GM12878 (cell line): ENCODE measurements at regions not wholly inside any gene's neighbourhood (a gene's known extent, or its start where the extent isn't known, plus 50 kb on each side); places are given as distances from the start of the nearest gene placed in this dataset.
"Not testable (repeated sequence)": the region's sequence is repeated elsewhere in the genome, so short reads cannot be mapped to it uniquely, and the experiment has no call there.

Experiments used
- ATAC-seq: fragments of 200-7000 bp; cut with Tn5 transposase; 3 replicates; pipeline ENCODE4 v1.9.1; 2020; ENCODE audit warnings: mild to moderate bottlenecking, moderate library complexity
- BruUV-seq: library from RNA; stranded (reverse); fragments of 400-500 nt; replicated peaks from 2 replicates; lab custom pipeline; 2021; lab: Mats Ljungman, UMichigan
- CTCF ChIA-PET: fragments of 300-600 bp; sonication (Branson Sonifier 250); formaldehyde crosslinking; extraction: SDS; loops from one replicate; lab custom pipeline; 2021; ENCODE audit warnings: inconsistent platforms; lab: Yijun Ruan, JAX
- POLR2A ChIA-PET: fragments of 350-600 bp; formaldehyde crosslinking; extraction: SDS; loops from one replicate; lab custom pipeline; 2021; ENCODE audit warnings: inconsistent platforms; lab: Charles Lee
- RAD21 ChIA-PET: fragments of 300-600 bp; sonication (Branson Sonifier 250); formaldehyde crosslinking; loops from one replicate; lab custom pipeline; 2023; ENCODE audit warnings: antibody characterized with exemption; ENCODE audit not compliant: unreplicated experiment; lab: Charles Lee
- SMC1A ChIA-PET: fragments of 300-600 bp; sonication (Branson Sonifier 250); formaldehyde crosslinking; loops from one replicate; lab custom pipeline; 2023; ENCODE audit not compliant: unreplicated experiment, uncharacterized antibody; lab: Charles Lee
- DNase-seq: peaks from one replicate; pipeline ENCODE4 v3.0.0-alpha.2; 2011; ENCODE audit warnings: low read depth, low spot score
- FAIRE-seq: peaks from 3 replicates; lab custom pipeline; 2011; peaks lifted over from hg19 to GRCh38; lab: Jason Lieb, UNC
- H2AFZ ChIP-seq: 2 replicates; pipeline ENCODE4 v1.6.0; 2011; ENCODE audit warnings: low read depth, low read length, control low read depth; ENCODE audit not compliant: control insufficient read depth
- H3K27ac ChIP-seq: 2 replicates; pipeline ENCODE4 v1.5.1; 2011; ENCODE audit warnings: control low read depth; ENCODE audit not compliant: control insufficient read depth, insufficient read depth
- H3K27me3 ChIP-seq, 2 experiments: replicated peaks in 1 of 2; 2 replicates each; pipeline versions ENCODE4 v1.6.0 to v1.6.1; 2011; ENCODE audit warnings: low read length in 1 of 2; ENCODE audit not compliant: control insufficient read depth in 2 of 2, insufficient read depth in 2 of 2
- H3K36me3 ChIP-seq, 2 experiments: 2 replicates each; pipeline ENCODE4 v1.5.1; 2011; ENCODE audit warnings: low read length in 1 of 2; ENCODE audit not compliant: control insufficient read depth in 2 of 2, insufficient read depth in 2 of 2
- H3K4me1 ChIP-seq: 2 replicates; pipeline ENCODE4 v1.6.1; 2011; ENCODE audit warnings: mild to moderate bottlenecking, low read length, moderate library complexity, mixed read lengths; ENCODE audit not compliant: control insufficient read depth, insufficient read depth
- H3K4me2 ChIP-seq: 2 replicates; pipeline ENCODE4 v1.6.0; 2011; ENCODE audit warnings: control low read depth; ENCODE audit not compliant: control insufficient read depth, insufficient read depth
- H3K4me3 ChIP-seq: fragments of 200-600 bp; sonication (generic); 2 replicates; pipeline ENCODE4 v1.5.1; 2016
- H3K79me2 ChIP-seq: 2 replicates; pipeline ENCODE4 v1.6.0; 2011; ENCODE audit warnings: low read length; ENCODE audit not compliant: control insufficient read depth, insufficient read depth
- H3K9ac ChIP-seq: 2 replicates; pipeline ENCODE4 v1.8.0; 2011; ENCODE audit warnings: low read length, control low read depth, mixed read lengths; ENCODE audit not compliant: control insufficient read depth, insufficient read depth
- H3K9me3 ChIP-seq: replicated peaks from 3 replicates; pipeline ENCODE4 v1.5.1; 2011; ENCODE audit warnings: mild to moderate bottlenecking, low read length; ENCODE audit not compliant: control insufficient read depth, insufficient read depth
- H4K20me1 ChIP-seq: 2 replicates; pipeline ENCODE4 v1.6.0; 2011; ENCODE audit not compliant: control insufficient read depth, insufficient read depth
- BHLHE40 ChIP-seq, 2 experiments: fragments of 450-650 bp in 1 of 2; IDR thresholded peaks; 2 replicates each; pipeline ENCODE4 v1.6.1; 2011 to 2017; ENCODE audit warnings: low read depth in 2 of 2, borderline replicate concordance in 1 of 2, improper control_type of control experiment in 1 of 2, low read length in 1 of 2, mild to moderate bottlenecking in 1 of 2
- CBX3 ChIP-seq: fragments of 200-600 bp; sonication (generic); IDR thresholded peaks from 2 replicates; pipeline ENCODE4 v1.6.1; 2016; ENCODE audit warnings: low read depth, borderline replicate concordance
- ESRRA ChIP-seq: IDR thresholded peaks from 2 replicates; pipeline ENCODE4 v1.6.1; 2012; ENCODE audit warnings: mild to moderate bottlenecking, low read length, improper control_type of control experiment
- ETV6 ChIP-seq, 2 experiments: fragments of 450-650 bp in 1 of 2; IDR thresholded peaks in 1 of 2; conservative IDR thresholded peaks in 1 of 2; 2 replicates each; pipeline ENCODE4 v1.6.1; 2014; ENCODE audit warnings: antibody characterized with exemption in 1 of 2, borderline replicate concordance in 1 of 2, low read depth in 1 of 2, mild to moderate bottlenecking in 1 of 2, moderate library complexity in 1 of 2
- EZH2 ChIP-seq: IDR thresholded peaks from 2 replicates; pipeline ENCODE4 v1.6.1; 2012; ENCODE audit warnings: low read depth, mild to moderate bottlenecking, control low read depth, inconsistent platforms, low read length, borderline replicate concordance; ENCODE audit not compliant: control insufficient read depth
- NFIC ChIP-seq: IDR thresholded peaks from 2 replicates; pipeline ENCODE4 v1.6.1; 2012; ENCODE audit warnings: low read depth, mild to moderate bottlenecking, inconsistent platforms, low read length, moderate library complexity
- NFXL1 ChIP-seq: fragments of 450-650 bp; IDR thresholded peaks from 2 replicates; pipeline ENCODE4 v1.6.1; 2017; ENCODE audit warnings: antibody characterized with exemption, mild to moderate bottlenecking, borderline replicate concordance
- ZNF622 ChIP-seq: fragments of 450-650 bp; IDR thresholded peaks from 2 replicates; pipeline ENCODE4 v1.6.1; 2017; ENCODE audit warnings: mild to moderate bottlenecking, inconsistent platforms
- WGBS: methylation state at CpG from one replicate; pipeline ENCODE4 v1.1.6; 2016; ENCODE audit warnings: low lambda C conversion rate; ENCODE audit not compliant: insufficient replicate concordance, insufficient coverage; ENCODE audit errors: missing lambda C conversion rate; 5-methylcytosine and 5-hydroxymethylcytosine counted together
- in situ Hi-C: fragments of 300-500 bp; cut with MboI; formaldehyde crosslinking; loops from 9 replicates; pipeline ENCODE4 v1.14.3; 2018; ENCODE audit warnings: mixed read lengths
- intact Hi-C: fragments of 100-400 bp; cut with micrococcal nuclease; formaldehyde crosslinking; loops from one replicate; pipeline ENCODE4 v1.14.2; 2022; ENCODE audit not compliant: unreplicated experiment
- TF ChIP-seq, protein P1 (sequence below): fragments of 450-650 bp; IDR thresholded peaks from 2 replicates; pipeline ENCODE4 v1.6.1; 2017; ENCODE audit warnings: mild to moderate bottlenecking, low read depth, inconsistent platforms; ENCODE audit not compliant: poor library complexity, severe bottlenecking
- TF ChIP-seq, protein P2 (sequence below): fragments of 450-650 bp; IDR thresholded peaks from 2 replicates; pipeline ENCODE4 v1.6.1; 2018; ENCODE audit warnings: borderline replicate concordance, mild to moderate bottlenecking; ENCODE audit not compliant: partially characterized antibody

DNA sequence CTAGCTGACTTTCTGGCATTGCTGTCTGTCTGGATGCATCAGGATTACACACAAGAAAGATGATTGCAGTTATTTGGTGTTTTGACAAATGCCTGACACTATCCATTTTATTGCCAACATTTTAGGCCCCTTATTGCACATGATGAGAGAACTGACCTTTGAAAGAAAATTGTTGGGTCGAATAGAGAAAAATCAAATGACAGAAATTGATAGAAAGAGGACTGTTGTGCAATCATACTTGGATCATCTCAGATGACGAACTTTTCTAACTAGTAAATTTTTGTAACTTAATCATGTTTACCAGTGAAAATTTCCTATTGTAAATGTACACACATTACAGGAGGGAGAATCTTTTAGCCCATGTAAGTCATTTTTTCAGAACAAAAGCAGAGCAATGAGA lies 251.5 kb upstream of the USP15 start (continued):
- TF ChIP-seq, protein P1, sequence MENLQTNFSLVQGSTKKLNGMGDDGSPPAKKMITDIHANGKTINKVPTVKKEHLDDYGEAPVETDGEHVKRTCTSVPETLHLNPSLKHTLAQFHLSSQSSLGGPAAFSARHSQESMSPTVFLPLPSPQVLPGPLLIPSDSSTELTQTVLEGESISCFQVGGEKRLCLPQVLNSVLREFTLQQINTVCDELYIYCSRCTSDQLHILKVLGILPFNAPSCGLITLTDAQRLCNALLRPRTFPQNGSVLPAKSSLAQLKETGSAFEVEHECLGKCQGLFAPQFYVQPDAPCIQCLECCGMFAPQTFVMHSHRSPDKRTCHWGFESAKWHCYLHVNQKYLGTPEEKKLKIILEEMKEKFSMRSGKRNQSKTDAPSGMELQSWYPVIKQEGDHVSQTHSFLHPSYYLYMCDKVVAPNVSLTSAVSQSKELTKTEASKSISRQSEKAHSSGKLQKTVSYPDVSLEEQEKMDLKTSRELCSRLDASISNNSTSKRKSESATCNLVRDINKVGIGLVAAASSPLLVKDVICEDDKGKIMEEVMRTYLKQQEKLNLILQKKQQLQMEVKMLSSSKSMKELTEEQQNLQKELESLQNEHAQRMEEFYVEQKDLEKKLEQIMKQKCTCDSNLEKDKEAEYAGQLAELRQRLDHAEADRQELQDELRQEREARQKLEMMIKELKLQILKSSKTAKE: no peak
- TF ChIP-seq EZH2: no peak

DNA sequence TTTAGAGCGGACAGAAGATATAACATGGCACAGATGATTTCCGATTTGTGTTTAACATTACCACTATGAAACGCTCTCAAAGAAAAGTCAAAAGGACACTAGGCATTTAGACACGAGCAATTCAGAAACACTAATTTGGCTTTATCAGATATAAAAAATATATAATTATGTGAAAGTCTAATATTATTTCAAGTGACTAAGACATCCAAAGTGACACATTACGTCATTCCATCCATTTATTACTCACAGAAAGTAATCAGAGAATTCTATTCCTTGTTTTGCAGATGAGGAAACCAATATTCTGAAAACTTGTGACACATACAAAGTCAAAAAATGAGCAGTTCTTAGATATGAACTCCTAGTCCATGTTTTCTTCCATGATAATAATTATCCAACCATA lies 250.8 kb upstream of the USP15 start:
- BruUV-seq: no TSS peak
- intact Hi-C loops (loop anchor here (5.0 kb wide), 1 partner anchor 178 kb away; no protein-coding TSS in a partner anchor), in situ Hi-C loops (no loop called here)
- ChIA-PET RAD21 (no interaction called here), SMC1A (no interaction called here), POLR2A (no interaction called here), CTCF (no interaction called here)
- H4K20me1 ChIP-seq: no peaks in the 10 kb centered on the region
- no peak for TF ChIP-seq ZNF622
- TF ChIP-seq NFIC: no peak
- TF ChIP-seq NFXL1: no peak
- TF ChIP-seq ETV6 (conservative IDR thresholded peaks at IDR 0.05 in 1 of 2, IDR thresholded peaks at IDR 0.05 in 1 of 2; ENCODE audit: borderline replicate concordance in 1 of 2, low read depth in 1 of 2): no peak
- TF ChIP-seq ESRRA: no peak
- TF ChIP-seq CBX3: no peak
- TF ChIP-seq, protein P2, sequence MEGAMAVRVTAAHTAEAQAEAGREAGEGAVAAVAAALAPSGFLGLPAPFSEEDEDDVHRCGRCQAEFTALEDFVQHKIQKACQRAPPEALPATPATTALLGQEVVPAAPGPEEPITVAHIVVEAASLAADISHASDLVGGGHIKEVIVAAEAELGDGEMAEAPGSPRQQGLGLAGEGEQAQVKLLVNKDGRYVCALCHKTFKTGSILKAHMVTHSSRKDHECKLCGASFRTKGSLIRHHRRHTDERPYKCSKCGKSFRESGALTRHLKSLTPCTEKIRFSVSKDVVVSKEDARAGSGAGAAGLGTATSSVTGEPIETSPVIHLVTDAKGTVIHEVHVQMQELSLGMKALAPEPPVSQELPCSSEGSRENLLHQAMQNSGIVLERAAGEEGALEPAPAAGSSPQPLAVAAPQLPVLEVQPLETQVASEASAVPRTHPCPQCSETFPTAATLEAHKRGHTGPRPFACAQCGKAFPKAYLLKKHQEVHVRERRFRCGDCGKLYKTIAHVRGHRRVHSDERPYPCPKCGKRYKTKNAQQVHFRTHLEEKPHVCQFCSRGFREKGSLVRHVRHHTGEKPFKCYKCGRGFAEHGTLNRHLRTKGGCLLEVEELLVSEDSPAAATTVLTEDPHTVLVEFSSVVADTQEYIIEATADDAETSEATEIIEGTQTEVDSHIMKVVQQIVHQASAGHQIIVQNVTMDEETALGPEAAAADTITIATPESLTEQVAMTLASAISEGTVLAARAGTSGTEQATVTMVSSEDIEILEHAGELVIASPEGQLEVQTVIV: no peak
- TF ChIP-seq BHLHE40 (IDR thresholded peaks at IDR 0.05; ENCODE audit: borderline replicate concordance in 1 of 2, low read depth in 2 of 2, low read length in 1 of 2): no peak
- H3K27ac ChIP-seq: no peak overlapping the region
- H3K4me2 ChIP-seq: no peak overlapping the region
- H3K36me3 ChIP-seq: no peaks in the 10 kb centered on the region
- no peaks in the 10 kb centered on the region for H3K79me2 ChIP-seq
- no peaks in the 10 kb centered on the region for H3K4me1 ChIP-seq
- H3K4me3 ChIP-seq: no peak overlapping the region
- ATAC-seq (no peak), DNase-seq (no peak), FAIRE-seq (no peak)
- H3K27me3 ChIP-seq: no peaks in the 10 kb centered on the region
- H2AFZ ChIP-seq: no peak overlapping the region
- no peaks in the 10 kb centered on the region for H3K9me3 ChIP-seq
- 29% methylated on average over 5 of the region's 5 CpGs for WGBS
- no peak overlapping the region for H3K9ac ChIP-seq

DNA sequence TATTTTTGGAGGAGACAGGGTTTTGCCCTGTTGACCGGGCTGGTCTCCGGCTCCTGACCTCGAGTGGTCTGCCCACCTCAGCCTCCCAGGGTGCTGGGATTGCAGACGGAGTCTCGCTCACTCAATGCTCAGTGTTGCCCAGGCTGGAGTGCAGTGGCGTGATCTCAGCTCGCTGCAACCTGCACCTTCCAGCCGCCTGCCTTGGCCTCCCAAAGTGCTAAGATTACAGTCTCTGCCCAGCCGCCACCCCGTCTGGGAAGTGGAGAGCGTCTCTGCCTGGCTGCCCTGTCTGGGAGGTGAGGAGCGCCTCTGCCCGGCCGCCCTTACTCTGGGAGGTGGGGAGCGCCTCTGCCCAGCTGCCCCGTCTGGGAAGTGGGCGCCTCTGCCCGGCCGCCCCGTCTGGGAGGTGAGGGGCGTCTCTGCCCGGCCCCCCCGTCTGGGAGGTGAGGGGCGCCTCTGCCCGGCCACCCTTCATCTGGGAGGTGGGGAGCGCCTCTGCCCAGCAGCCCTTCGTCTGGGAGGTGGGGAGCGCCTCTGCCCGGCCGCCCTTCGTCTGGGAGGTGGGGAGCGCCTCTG lies 249.8 kb upstream of the USP15 start:
- H3K79me2 ChIP-seq, POLR2A ChIA-PET, H3K4me1 ChIP-seq, H3K4me2 ChIP-seq, H3K9me3 ChIP-seq, SMC1A ChIA-PET, ATAC-seq, H2AFZ ChIP-seq, BruUV-seq, intact Hi-C loops, CTCF ChIA-PET, H3K27me3 ChIP-seq, H4K20me1 ChIP-seq, RAD21 ChIA-PET, H3K27ac ChIP-seq, H3K9ac ChIP-seq, H3K36me3 ChIP-seq, DNase-seq, in situ Hi-C loops, H3K4me3 ChIP-seq, FAIRE-seq: not testable (repeated sequence)
- WGBS: 62% methylated on average over 26 of the region's 32 CpGs
